Uterus (tissue), 2 donors: ENCODE measurements at regions not wholly inside any gene's neighbourhood (a gene's known extent, or its start where the extent isn't known, plus 50 kb on each side); places are given as distances from the start of the nearest gene placed in this dataset.

Experiments used
- CTCF ChIP-seq, 4 experiments: fragments of 200-600 bp in 2 of 4; fragments of 450-650 bp in 2 of 4; sonication (generic) in 2 of 4; IDR thresholded peaks; one replicate each; pipeline ENCODE4 v1.5.1; 2016 to 2019; ENCODE audit warnings: antibody characterized with exemption in 4 of 4, mild to moderate bottlenecking in 2 of 4, moderate library complexity in 1 of 4
- POLR2A ChIP-seq, 2 donors: fragments of 450-650 bp; IDR thresholded peaks; one replicate each; pipeline ENCODE4 v1.6.1; 2016; ENCODE audit warnings: antibody characterized with exemption in 2 of 2, mild to moderate bottlenecking in 1 of 2, moderate library complexity in 1 of 2

- TF ChIP-seq CTCF (IDR thresholded peaks at IDR 0.05) (no peak), POLR2A (IDR thresholded peaks at IDR 0.05) (no peak)
Measured at GRCh38 chr5:12095808-12096281, 191.6 kb upstream of the CTNND2 start.
